ENCODE measurements at regions not wholly inside any gene's neighbourhood (a gene's known extent, or its start where the extent isn't known, plus 50 kb on each side); places are given as distances from the start of the nearest gene placed in this dataset.

DNA sequence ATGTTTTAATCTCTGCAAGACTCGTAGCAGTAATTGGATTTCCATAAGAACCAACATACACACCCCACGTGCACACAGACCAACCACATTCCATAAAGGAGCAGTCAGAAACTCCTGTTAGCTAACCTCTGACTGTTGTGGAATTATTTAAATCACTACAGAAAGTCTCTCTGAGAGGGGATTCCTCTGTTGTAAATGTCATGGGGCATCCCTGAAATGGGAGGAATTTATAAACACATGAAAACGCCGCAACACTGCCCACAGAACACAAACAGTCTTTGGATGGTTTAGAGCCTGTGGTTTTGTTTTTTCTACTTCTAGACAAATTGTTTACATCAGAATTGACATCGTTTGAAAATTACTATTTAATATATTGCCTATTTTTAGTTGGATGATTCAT is 740.1 kb upstream of the GRM7 start:
- Histone ChIP-seq H3K36me3 (ENCODE audit: insufficient read depth, low read length) (no peaks in the 10 kb centered on the region), H3K27me3 (ENCODE audit: insufficient read depth, low read length, poor library complexity) (no peaks in the 10 kb centered on the region), H3K4me3 (ENCODE audit: low read depth in 1 of 2, low read length in 2 of 2) (no peak overlapping the region), H3K4me2 (ENCODE audit: insufficient read depth, low read length) (no peak overlapping the region), H3K4me1 (ENCODE audit: insufficient read depth, low read length) (no peaks in the 10 kb centered on the region), H4K20me1 (ENCODE audit: insufficient read depth, low read length) (no peaks in the 10 kb centered on the region), H3K79me2 (ENCODE audit: insufficient read depth, low read length) (no peaks in the 10 kb centered on the region), H3K9me3 (ENCODE audit: insufficient read depth, low read length, severe bottlenecking) (no peaks in the 10 kb centered on the region), H3K9ac (ENCODE audit: low read depth, low read length) (no peak overlapping the region), H2AFZ (ENCODE audit: low read depth, low read length) (no peak overlapping the region), H3K27ac (ENCODE audit: low read length) (no peak overlapping the region)
- no peak for ATAC-seq (ENCODE audit: insufficient read depth, low read depth)
- DNase-seq: no peak
- no peak for TF ChIP-seq EZH2 (IDR thresholded peaks at IDR 0.05; ENCODE audit: borderline replicate concordance, low read depth, low read length, severe bottlenecking)
- TF ChIP-seq, protein P1, sequence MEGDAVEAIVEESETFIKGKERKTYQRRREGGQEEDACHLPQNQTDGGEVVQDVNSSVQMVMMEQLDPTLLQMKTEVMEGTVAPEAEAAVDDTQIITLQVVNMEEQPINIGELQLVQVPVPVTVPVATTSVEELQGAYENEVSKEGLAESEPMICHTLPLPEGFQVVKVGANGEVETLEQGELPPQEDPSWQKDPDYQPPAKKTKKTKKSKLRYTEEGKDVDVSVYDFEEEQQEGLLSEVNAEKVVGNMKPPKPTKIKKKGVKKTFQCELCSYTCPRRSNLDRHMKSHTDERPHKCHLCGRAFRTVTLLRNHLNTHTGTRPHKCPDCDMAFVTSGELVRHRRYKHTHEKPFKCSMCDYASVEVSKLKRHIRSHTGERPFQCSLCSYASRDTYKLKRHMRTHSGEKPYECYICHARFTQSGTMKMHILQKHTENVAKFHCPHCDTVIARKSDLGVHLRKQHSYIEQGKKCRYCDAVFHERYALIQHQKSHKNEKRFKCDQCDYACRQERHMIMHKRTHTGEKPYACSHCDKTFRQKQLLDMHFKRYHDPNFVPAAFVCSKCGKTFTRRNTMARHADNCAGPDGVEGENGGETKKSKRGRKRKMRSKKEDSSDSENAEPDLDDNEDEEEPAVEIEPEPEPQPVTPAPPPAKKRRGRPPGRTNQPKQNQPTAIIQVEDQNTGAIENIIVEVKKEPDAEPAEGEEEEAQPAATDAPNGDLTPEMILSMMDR (IDR thresholded peaks at IDR 0.05; ENCODE audit: borderline replicate concordance, extremely low read depth, low read length, poor library complexity, severe bottlenecking): no peak

DNA sequence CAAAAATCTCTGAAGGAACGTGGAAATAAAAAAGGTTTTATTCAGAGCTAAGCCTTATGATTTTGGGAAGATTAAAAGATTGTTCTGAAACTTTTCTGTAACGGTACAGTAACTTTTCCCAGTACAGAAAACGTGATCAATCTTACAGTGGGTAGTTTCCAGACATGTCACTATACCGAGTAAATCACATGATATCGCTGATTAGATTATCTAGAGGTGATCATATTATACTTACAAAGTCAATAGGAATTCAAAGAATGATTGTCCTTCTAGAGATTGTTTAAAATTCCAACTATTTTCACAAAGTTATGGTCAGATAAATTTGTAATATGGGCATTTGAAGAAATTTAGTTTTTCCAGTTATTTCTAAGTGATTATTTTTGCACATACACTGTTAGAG is 736.0 kb upstream of the GRM7 start:
- Histone ChIP-seq H3K4me1 (ENCODE audit: insufficient read depth, low read length) (no peaks in the 10 kb centered on the region), H3K79me2 (ENCODE audit: insufficient read depth, low read length) (no peaks in the 10 kb centered on the region), H3K27ac (ENCODE audit: low read length) (no peak overlapping the region), H3K9ac (ENCODE audit: low read depth, low read length) (no peak overlapping the region), H2AFZ (ENCODE audit: low read depth, low read length) (no peak overlapping the region), H3K9me3 (ENCODE audit: insufficient read depth, low read length, severe bottlenecking) (no peaks in the 10 kb centered on the region), H4K20me1 (ENCODE audit: insufficient read depth, low read length) (no peaks in the 10 kb centered on the region), H3K36me3 (ENCODE audit: insufficient read depth, low read length) (no peaks in the 10 kb centered on the region), H3K4me2 (ENCODE audit: insufficient read depth, low read length) (no peak overlapping the region), H3K4me3 (ENCODE audit: low read depth in 1 of 2, low read length in 2 of 2) (no peak overlapping the region), H3K27me3 (ENCODE audit: insufficient read depth, low read length, poor library complexity) (no peaks in the 10 kb centered on the region)
- no peak for TF ChIP-seq EZH2 (IDR thresholded peaks at IDR 0.05; ENCODE audit: borderline replicate concordance, low read depth, low read length, severe bottlenecking)
- TF ChIP-seq, protein P1 (IDR thresholded peaks at IDR 0.05; ENCODE audit: borderline replicate concordance, extremely low read depth, low read length, poor library complexity, severe bottlenecking): no peak
- ATAC-seq (ENCODE audit: insufficient read depth, low read depth) (no peak), DNase-seq (no peak)

DNA sequence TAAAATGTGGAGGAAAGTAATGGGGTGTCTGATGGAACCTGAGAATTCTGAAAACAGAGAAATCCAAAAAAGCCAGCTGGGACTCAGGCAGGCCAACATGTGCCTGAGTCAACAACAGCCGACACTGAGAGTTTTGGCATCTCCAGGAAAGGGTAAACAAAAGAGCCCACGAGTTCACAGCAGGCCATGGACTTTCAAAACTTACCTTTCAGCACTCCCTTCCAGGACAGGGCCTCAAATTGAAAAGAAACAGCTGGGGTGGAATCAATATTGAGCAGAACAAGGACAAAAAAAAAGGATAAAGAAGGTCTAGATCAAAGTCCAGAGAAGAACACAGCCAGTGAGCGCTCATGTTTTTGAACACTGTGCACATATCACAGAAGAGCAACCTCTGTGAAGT is 735.4 kb upstream of the GRM7 start:
- no peaks in the 10 kb centered on the region for H3K4me1 ChIP-seq (ENCODE audit: insufficient read depth, low read length)
- no peaks in the 10 kb centered on the region for H3K79me2 ChIP-seq (ENCODE audit: insufficient read depth, low read length)
- no peaks in the 10 kb centered on the region for H3K9me3 ChIP-seq (ENCODE audit: insufficient read depth, low read length, severe bottlenecking)
- H3K4me2 ChIP-seq (ENCODE audit: insufficient read depth, low read length): no peak overlapping the region
- ATAC-seq (ENCODE audit: insufficient read depth, low read depth): no peak
- no peak overlapping the region for H3K4me3 ChIP-seq (ENCODE audit: low read depth in 1 of 2, low read length in 2 of 2)
- no peak overlapping the region for H3K9ac ChIP-seq (ENCODE audit: low read depth, low read length)
- H2AFZ ChIP-seq (ENCODE audit: low read depth, low read length): no peak overlapping the region
- H4K20me1 ChIP-seq (ENCODE audit: insufficient read depth, low read length): no peaks in the 10 kb centered on the region
- no peak for DNase-seq
- H3K27me3 ChIP-seq (ENCODE audit: insufficient read depth, low read length, poor library complexity): no peaks in the 10 kb centered on the region
- H3K27ac ChIP-seq (ENCODE audit: low read length): no peak overlapping the region
- TF ChIP-seq, protein P1 (IDR thresholded peaks at IDR 0.05; ENCODE audit: borderline replicate concordance, extremely low read depth, low read length, poor library complexity, severe bottlenecking): no peak
- TF ChIP-seq EZH2 (IDR thresholded peaks at IDR 0.05; ENCODE audit: borderline replicate concordance, low read depth, low read length, severe bottlenecking): no peak
- H3K36me3 ChIP-seq (ENCODE audit: insufficient read depth, low read length): no peaks in the 10 kb centered on the region

Data from DND-41 (cell line).